A673 (cell line): ENCODE measurements at regions not wholly inside any gene's neighbourhood (a gene's known extent, or its start where the extent isn't known, plus 50 kb on each side); places are given as distances from the start of the nearest gene placed in this dataset.

Experiments
- BruUV-seq: library from RNA; stranded (reverse); fragments of 400-500 nt; replicated peaks from 2 replicates; lab custom pipeline; 2021; lab: Mats Ljungman, UMichigan
- CTCF ChIA-PET: fragments of 300-600 bp; sonication (Branson Sonifier 250); formaldehyde crosslinking; loops from one replicate; lab custom pipeline; 2022; ENCODE audit warnings: antibody characterized with exemption; lab: Charles Lee
- POLR2A ChIA-PET: fragments of 300-600 bp; sonication (Branson Sonifier 250); formaldehyde crosslinking; loops from one replicate; lab custom pipeline; 2022; ENCODE audit warnings: antibody characterized with exemption; ENCODE audit not compliant: low non-redundant PET; lab: Charles Lee
- DNase-seq: peaks from one replicate; pipeline ENCODE4 v3.0.0-alpha.2; 2015; ENCODE audit warnings: low spot score
- H3K27ac ChIP-seq: fragments of 200-600 bp; sonication (generic); 2 replicates; pipeline ENCODE4 v1.5.1; 2016; ENCODE audit warnings: mixed run types, low read depth, mild to moderate bottlenecking, mixed read lengths, antibody characterized with exemption, low read length; ENCODE audit not compliant: poor library complexity, severe bottlenecking
- H3K27me3 ChIP-seq: fragments of 200-600 bp; sonication (generic); replicated peaks from 2 replicates; pipeline ENCODE4 v1.6.1; 2017; ENCODE audit warnings: mixed run types, low read depth, mild to moderate bottlenecking, mixed read lengths, antibody characterized with exemption, low read length; ENCODE audit not compliant: insufficient read depth, poor library complexity
- H3K36me3 ChIP-seq: fragments of 200-600 bp; sonication (generic); 2 replicates; pipeline ENCODE4 v1.6.1; 2016; ENCODE audit warnings: mixed run types, mild to moderate bottlenecking, mixed read lengths, antibody characterized with exemption, low read length; ENCODE audit not compliant: insufficient read depth, poor library complexity, severe bottlenecking
- H3K4me1 ChIP-seq: fragments of 200-600 bp; sonication (generic); 2 replicates; pipeline ENCODE4 v1.6.1; 2017; ENCODE audit warnings: mixed run types, mild to moderate bottlenecking, mixed read lengths, antibody characterized with exemption, low read length; ENCODE audit not compliant: insufficient read depth, poor library complexity, severe bottlenecking
- H3K4me3 ChIP-seq: fragments of 200-600 bp; sonication (generic); 2 replicates; pipeline ENCODE4 v1.5.1; 2016; ENCODE audit warnings: low read depth, mixed run types, mild to moderate bottlenecking, mixed read lengths, low read length; ENCODE audit not compliant: poor library complexity, severe bottlenecking
- H3K9me3 ChIP-seq: fragments of 200-600 bp; sonication (generic); 2 replicates; pipeline ENCODE4 v1.6.1; 2016; ENCODE audit warnings: mixed run types, low read depth, mild to moderate bottlenecking, mixed read lengths, antibody characterized with exemption, low read length; ENCODE audit not compliant: poor library complexity, severe bottlenecking
- EZH2 ChIP-seq: fragments of 200-600 bp; sonication (generic); IDR thresholded peaks from 2 replicates; pipeline ENCODE4 v1.6.1; 2017; ENCODE audit warnings: borderline replicate concordance, low read depth, mild to moderate bottlenecking, mixed read lengths, antibody characterized with exemption, low read length; ENCODE audit not compliant: poor library complexity, severe bottlenecking
- intact Hi-C: fragments of 100-400 bp; cut with micrococcal nuclease; formaldehyde crosslinking; loops from one replicate; pipeline ENCODE4 v1.10.0; 2022; ENCODE audit not compliant: unreplicated experiment
- TF ChIP-seq, protein P1 (sequence below): fragments of 300-800, 200-600 bp; sonication (generic); conservative IDR thresholded peaks from 2 replicates; pipeline ENCODE4 v1.5.1; 2017; ENCODE audit warnings: low read depth, mild to moderate bottlenecking, antibody characterized with exemption, low read length, moderate library complexity, mixed read lengths

DNA sequence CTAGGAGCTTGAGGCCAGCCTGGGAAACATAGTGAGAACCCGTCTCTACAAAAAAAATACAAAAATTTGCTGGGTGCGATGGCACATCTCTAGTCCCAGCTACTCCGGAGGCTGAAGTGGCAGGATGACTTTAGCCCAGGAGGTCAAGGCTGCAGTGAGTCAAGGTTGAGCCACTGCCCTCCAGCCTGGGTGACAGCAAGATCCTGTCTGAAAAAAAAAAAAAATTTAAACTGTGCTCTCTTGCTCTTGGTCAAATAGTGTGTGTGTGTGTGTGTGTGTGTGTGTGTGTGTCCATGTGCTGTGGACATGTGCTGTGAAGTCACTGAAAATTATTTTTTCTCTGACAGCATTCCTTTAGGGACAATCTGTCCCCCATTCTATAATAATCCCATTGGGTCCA is 62.1 kb upstream of the TCF7L2 start:
- CTCF ChIA-PET: no interaction called here
- POLR2A ChIA-PET: no interaction called here
- no peaks in the 10 kb centered on the region for H3K27me3 ChIP-seq
- intact Hi-C loops: no loop called here
- H3K36me3 ChIP-seq: no peaks in the 10 kb centered on the region
- no peaks in the 10 kb centered on the region for H3K4me1 ChIP-seq
- no peak for DNase-seq
- no peaks in the 10 kb centered on the region for H3K9me3 ChIP-seq
- TF ChIP-seq EZH2: no peak
- TF ChIP-seq, protein P1, sequence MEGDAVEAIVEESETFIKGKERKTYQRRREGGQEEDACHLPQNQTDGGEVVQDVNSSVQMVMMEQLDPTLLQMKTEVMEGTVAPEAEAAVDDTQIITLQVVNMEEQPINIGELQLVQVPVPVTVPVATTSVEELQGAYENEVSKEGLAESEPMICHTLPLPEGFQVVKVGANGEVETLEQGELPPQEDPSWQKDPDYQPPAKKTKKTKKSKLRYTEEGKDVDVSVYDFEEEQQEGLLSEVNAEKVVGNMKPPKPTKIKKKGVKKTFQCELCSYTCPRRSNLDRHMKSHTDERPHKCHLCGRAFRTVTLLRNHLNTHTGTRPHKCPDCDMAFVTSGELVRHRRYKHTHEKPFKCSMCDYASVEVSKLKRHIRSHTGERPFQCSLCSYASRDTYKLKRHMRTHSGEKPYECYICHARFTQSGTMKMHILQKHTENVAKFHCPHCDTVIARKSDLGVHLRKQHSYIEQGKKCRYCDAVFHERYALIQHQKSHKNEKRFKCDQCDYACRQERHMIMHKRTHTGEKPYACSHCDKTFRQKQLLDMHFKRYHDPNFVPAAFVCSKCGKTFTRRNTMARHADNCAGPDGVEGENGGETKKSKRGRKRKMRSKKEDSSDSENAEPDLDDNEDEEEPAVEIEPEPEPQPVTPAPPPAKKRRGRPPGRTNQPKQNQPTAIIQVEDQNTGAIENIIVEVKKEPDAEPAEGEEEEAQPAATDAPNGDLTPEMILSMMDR: no peak
- BruUV-seq: no TSS peak
- no peak overlapping the region for H3K4me3 ChIP-seq
- H3K27ac ChIP-seq: no peak overlapping the region

DNA sequence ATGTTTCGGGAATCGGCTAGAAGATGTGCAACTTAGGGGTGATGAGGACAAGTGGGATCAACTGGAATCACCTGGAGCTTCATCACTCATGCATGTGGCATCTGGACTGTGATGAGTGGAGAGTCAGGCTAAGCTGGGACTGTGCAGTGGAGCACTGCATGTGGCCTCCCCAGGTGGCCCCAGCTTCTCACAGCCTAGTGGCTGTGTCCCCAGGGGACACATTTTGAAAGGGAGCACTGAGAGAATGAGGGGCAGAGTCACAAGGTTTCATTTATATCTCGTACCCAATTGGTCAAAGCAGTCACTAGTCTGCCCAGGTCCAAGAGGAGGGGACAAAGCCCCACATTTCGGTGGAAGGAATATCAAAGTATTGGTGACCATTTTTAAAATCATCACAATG is 54.8 kb upstream of the TCF7L2 start:
- intact Hi-C loops: no loop called here
- Histone ChIP-seq H3K27ac (no peak overlapping the region), H3K4me1 (no peaks in the 10 kb centered on the region), H3K9me3 (no peaks in the 10 kb centered on the region), H3K36me3 (no peaks in the 10 kb centered on the region), H3K4me3 (no peak overlapping the region), H3K27me3 (no peaks in the 10 kb centered on the region)
- ChIA-PET POLR2A (no interaction called here), CTCF (no interaction called here)
- no peak for DNase-seq
- no peak for TF ChIP-seq EZH2
- TF ChIP-seq, protein P1: no peak
- no TSS peak for BruUV-seq

DNA sequence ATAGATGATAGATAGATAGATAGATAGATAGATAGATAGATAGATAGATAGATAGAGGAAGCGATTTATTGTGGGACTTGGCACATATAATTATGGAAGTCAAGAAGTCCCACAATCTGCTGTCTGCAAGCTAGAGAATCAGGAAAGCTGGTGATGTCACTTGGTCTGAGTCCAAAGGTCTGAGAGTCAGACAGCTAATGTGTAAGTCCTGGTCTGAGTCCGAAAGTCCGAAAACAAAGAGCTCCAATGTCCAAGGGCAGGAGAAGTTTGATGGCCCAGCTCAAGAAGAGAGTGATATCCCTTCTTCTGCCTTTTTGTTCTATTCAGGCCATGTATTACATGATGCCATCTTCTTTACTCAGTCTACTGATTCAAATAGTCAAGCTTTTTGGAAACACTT is 53.8 kb upstream of the TCF7L2 start:
- no peak for DNase-seq
- CTCF ChIA-PET: no interaction called here

More for the DNA sequence above, 53.8 kb upstream of the TCF7L2 start:
- H3K36me3 ChIP-seq: no peaks in the 10 kb centered on the region
- POLR2A ChIA-PET: no interaction called here
- H3K4me3 ChIP-seq: no peak overlapping the region
- no peaks in the 10 kb centered on the region for H3K4me1 ChIP-seq
- H3K27me3 ChIP-seq: no peaks in the 10 kb centered on the region
- no peaks in the 10 kb centered on the region for H3K9me3 ChIP-seq
- no TSS peak for BruUV-seq
- intact Hi-C loops: no loop called here
- no peak overlapping the region for H3K27ac ChIP-seq
- no peak for TF ChIP-seq EZH2
- TF ChIP-seq, protein P1: no peak
